ENCODE measurements at regions not wholly inside any gene's neighbourhood (a gene's known extent, or its start where the extent isn't known, plus 50 kb on each side); places are given as distances from the start of the nearest gene placed in this dataset.

DNA sequence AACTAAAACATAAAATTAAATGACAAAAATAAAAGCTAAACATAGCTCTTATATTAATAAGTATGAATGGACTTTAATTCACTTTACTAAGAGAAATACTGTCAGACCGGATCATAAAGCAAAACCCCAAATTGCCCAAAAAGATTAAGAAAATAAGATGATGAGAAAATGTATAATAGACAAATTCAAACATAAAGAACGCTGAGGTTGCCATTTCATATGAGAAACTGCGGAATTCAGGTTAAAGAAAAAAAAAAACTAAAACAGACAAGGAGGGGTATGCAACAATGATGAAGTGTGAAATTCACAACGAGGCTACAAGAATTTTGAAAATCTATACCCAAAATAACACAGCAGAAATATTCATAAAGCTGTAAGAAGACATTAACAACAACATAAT is 133.6 kb upstream of the JUN start:
- TF ChIP-seq POLR2AphosphoS5 (IDR thresholded peaks at IDR 0.05) (no peak), POLR2A (IDR thresholded peaks at IDR 0.05) (no peak)
- TF ChIP-seq, protein P1, sequence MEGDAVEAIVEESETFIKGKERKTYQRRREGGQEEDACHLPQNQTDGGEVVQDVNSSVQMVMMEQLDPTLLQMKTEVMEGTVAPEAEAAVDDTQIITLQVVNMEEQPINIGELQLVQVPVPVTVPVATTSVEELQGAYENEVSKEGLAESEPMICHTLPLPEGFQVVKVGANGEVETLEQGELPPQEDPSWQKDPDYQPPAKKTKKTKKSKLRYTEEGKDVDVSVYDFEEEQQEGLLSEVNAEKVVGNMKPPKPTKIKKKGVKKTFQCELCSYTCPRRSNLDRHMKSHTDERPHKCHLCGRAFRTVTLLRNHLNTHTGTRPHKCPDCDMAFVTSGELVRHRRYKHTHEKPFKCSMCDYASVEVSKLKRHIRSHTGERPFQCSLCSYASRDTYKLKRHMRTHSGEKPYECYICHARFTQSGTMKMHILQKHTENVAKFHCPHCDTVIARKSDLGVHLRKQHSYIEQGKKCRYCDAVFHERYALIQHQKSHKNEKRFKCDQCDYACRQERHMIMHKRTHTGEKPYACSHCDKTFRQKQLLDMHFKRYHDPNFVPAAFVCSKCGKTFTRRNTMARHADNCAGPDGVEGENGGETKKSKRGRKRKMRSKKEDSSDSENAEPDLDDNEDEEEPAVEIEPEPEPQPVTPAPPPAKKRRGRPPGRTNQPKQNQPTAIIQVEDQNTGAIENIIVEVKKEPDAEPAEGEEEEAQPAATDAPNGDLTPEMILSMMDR (IDR thresholded peaks at IDR 0.05 in 8 of 11, conservative IDR thresholded peaks at IDR 0.05 in 3 of 11): no peak

Measured in spleen (tissue), 7 donors.